HCT116 (cell line): ENCODE measurements at regions not wholly inside any gene's neighbourhood (a gene's known extent, or its start where the extent isn't known, plus 50 kb on each side); places are given as distances from the start of the nearest gene placed in this dataset.

Experiments used
- CEBPB ChIP-seq: IDR thresholded peaks from 2 replicates; pipeline ENCODE4 v1.6.1; 2012; ENCODE audit warnings: low read depth
- EZH2 ChIP-seq: fragments of 200-600 bp; sonication (generic); IDR thresholded peaks from 2 replicates; pipeline ENCODE4 v1.6.1; 2017; ENCODE audit warnings: antibody characterized with exemption, mixed run types
- JUND ChIP-seq: IDR thresholded peaks from 2 replicates; pipeline ENCODE4 v1.6.1; 2012
- POLR2A ChIP-seq: IDR thresholded peaks from 2 replicates; pipeline ENCODE4 v1.7.0; 2011; ENCODE audit warnings: borderline replicate concordance; ENCODE audit not compliant: insufficient read depth, insufficient read length; ENCODE audit errors: extremely low read depth
- POLR2AphosphoS5 ChIP-seq: IDR thresholded peaks from 2 replicates; pipeline ENCODE4 v1.6.1; 2011; ENCODE audit warnings: mild to moderate bottlenecking, low read depth, low read length, moderate library complexity
- SIN3A ChIP-seq: IDR thresholded peaks from 2 replicates; pipeline ENCODE4 v1.6.1; 2012; ENCODE audit warnings: low read depth
- YY1 ChIP-seq: IDR thresholded peaks from 2 replicates; pipeline ENCODE4 v1.6.1; 2011; ENCODE audit warnings: low read length, low read depth, moderate library complexity, mild to moderate bottlenecking; ENCODE audit not compliant: insufficient replicate concordance; ENCODE audit errors: extremely low read depth
- TF ChIP-seq, protein P1 (sequence below): IDR thresholded peaks from 2 replicates; pipeline ENCODE4 v1.6.1; 2012
- TF ChIP-seq, protein P2 (sequence below), 3 experiments: fragments of 200-600 bp in 1 of 3; sonication (generic) in 1 of 3; IDR thresholded peaks in 2 of 3; conservative IDR thresholded peaks in 1 of 3; 2 replicates each; pipeline ENCODE4 v1.5.1; 2012 to 2017; ENCODE audit warnings: low read depth in 2 of 3, low read length in 2 of 3, antibody characterized with exemption in 1 of 3, borderline replicate concordance in 1 of 3, control low read depth in 1 of 3, mild to moderate bottlenecking in 1 of 3, mixed read lengths in 1 of 3, mixed run types in 1 of 3, moderate library complexity in 1 of 3; ENCODE audit not compliant: insufficient read depth in 1 of 3

- TF ChIP-seq, protein P1, sequence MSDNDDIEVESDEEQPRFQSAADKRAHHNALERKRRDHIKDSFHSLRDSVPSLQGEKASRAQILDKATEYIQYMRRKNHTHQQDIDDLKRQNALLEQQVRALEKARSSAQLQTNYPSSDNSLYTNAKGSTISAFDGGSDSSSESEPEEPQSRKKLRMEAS = no peak
- no peak for TF ChIP-seq JUND
- TF ChIP-seq, protein P2, sequence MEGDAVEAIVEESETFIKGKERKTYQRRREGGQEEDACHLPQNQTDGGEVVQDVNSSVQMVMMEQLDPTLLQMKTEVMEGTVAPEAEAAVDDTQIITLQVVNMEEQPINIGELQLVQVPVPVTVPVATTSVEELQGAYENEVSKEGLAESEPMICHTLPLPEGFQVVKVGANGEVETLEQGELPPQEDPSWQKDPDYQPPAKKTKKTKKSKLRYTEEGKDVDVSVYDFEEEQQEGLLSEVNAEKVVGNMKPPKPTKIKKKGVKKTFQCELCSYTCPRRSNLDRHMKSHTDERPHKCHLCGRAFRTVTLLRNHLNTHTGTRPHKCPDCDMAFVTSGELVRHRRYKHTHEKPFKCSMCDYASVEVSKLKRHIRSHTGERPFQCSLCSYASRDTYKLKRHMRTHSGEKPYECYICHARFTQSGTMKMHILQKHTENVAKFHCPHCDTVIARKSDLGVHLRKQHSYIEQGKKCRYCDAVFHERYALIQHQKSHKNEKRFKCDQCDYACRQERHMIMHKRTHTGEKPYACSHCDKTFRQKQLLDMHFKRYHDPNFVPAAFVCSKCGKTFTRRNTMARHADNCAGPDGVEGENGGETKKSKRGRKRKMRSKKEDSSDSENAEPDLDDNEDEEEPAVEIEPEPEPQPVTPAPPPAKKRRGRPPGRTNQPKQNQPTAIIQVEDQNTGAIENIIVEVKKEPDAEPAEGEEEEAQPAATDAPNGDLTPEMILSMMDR (IDR thresholded peaks at IDR 0.05 in 2 of 3, conservative IDR thresholded peaks at IDR 0.05 in 1 of 3; ENCODE audit: borderline replicate concordance in 1 of 3, insufficient read depth in 1 of 3, low read depth in 2 of 3, low read length in 2 of 3) = no peak
- TF ChIP-seq POLR2A = no peak
- no peak for TF ChIP-seq POLR2AphosphoS5
- no peak for TF ChIP-seq YY1
- TF ChIP-seq SIN3A = no peak
- no peak for TF ChIP-seq EZH2
- TF ChIP-seq CEBPB = no peak
These were observed 57.9 kb upstream of the CXCR4 start for GRCh38 chr2:136175868-136176267.
